Breast epithelium (tissue), 4 donors: ENCODE measurements at regions not wholly inside any gene's neighbourhood (a gene's known extent, or its start where the extent isn't known, plus 50 kb on each side); places are given as distances from the start of the nearest gene placed in this dataset.

Experiments used
- DNase-seq, 2 donors: peaks; one replicate each; pipeline ENCODE4 v3.0.0-alpha.2; 2019; ENCODE audit warnings: low spot score in 2 of 2
- H3K27ac ChIP-seq, 2 donors: fragments of 200-600 bp; sonication (generic) in 1 of 2; one replicate each; pipeline ENCODE4 v1.5.1; 2016 to 2019; ENCODE audit warnings: mild to moderate bottlenecking in 1 of 2
- H3K27me3 ChIP-seq, 2 donors: fragments of 200-600 bp; sonication (generic) in 1 of 2; one replicate each; pipeline versions ENCODE4 v1.5.1 to v1.6.0; 2017 to 2019; ENCODE audit warnings: control low read depth in 1 of 2, mild to moderate bottlenecking in 1 of 2
- H3K36me3 ChIP-seq: fragments of 200-600 bp; one replicate; pipeline ENCODE4 v1.5.1; 2019
- H3K4me1 ChIP-seq, 2 donors: fragments of 200-600 bp; sonication (generic); one replicate each; pipeline ENCODE4 v1.5.1; 2016 to 2019; ENCODE audit warnings: control low read depth in 1 of 2
- H3K4me3 ChIP-seq, 3 donors: fragments of 200-600 bp; sonication (generic); 1 replicate in 2 of 3; 2 replicates in 1 of 3; pipeline ENCODE4 v1.5.1; 2016 to 2019; ENCODE audit warnings: mild to moderate bottlenecking in 3 of 3, moderate library complexity in 2 of 3
- H3K9me3 ChIP-seq, 2 donors: fragments of 200-600 bp; sonication (generic) in 1 of 2; one replicate each; pipeline ENCODE4 v1.5.1; 2016 to 2019; ENCODE audit warnings: control low read depth in 1 of 2
- CTCF ChIP-seq, 3 donors: fragments of 450-650 bp; IDR thresholded peaks; one replicate each; pipeline ENCODE4 v1.5.1; 2016 to 2017; ENCODE audit warnings: antibody characterized with exemption in 3 of 3, mild to moderate bottlenecking in 3 of 3, moderate library complexity in 3 of 3
- POLR2A ChIP-seq: fragments of 450-650 bp; IDR thresholded peaks from one replicate; pipeline ENCODE4 v1.6.1; 2016; ENCODE audit warnings: antibody characterized with exemption, mild to moderate bottlenecking, moderate library complexity
- POLR2AphosphoS5 ChIP-seq, 3 donors: sonication (generic); formaldehyde crosslinking; IDR thresholded peaks; one replicate each; pipeline ENCODE4 v1.6.1; 2017; ENCODE audit warnings: antibody characterized with exemption in 3 of 3
- intact Hi-C: fragments of 100-400 bp; cut with DNase I; formaldehyde crosslinking; loops from one replicate; pipeline ENCODE4 v1.15.1; 2023; ENCODE audit warnings: low total_unique reads

DNA sequence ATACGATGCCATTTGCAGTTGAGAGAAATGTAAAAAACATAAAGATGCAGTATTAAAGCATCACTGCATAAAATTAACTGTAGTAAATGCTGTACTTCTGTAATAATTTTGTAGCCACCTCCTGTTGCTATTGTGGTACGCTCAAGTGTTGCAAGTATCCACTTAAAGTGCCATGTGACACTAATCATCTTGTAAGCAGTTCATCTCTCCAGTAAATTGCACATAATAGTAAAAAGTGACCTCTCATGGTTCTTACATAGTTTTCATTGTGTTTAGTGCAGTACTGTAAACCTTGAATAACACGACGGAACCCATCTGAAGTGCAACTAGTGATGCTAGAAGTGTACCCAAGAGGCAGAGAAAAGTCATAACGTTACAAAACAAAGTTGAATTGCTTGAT lies 190.1 kb upstream of the VGLL2 start:
- TF ChIP-seq POLR2AphosphoS5 (IDR thresholded peaks at IDR 0.05) (no peak), CTCF (IDR thresholded peaks at IDR 0.05) (no peak), POLR2A (no peak)
- H3K27me3 ChIP-seq: no peaks in the 10 kb centered on the region
- no peak for DNase-seq

DNA sequence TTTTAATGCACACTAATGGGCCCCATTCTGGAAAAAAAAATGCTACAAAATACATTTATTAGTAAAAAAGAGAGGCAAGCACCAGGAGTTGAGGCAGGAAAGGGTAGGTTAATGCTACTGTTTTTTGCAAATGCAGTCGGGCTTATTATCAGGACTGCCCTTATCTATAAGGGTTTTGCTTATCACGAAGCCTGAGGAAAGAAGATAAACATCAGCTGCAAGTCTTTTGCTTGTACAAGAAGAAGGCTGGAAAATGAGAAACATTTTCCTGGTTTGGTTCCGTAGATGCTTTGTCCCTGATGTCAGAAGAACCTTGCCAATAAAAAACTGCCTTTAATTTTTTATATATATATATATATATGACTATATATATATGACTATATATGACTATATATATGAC lies 189.3 kb upstream of the VGLL2 start:
- Histone ChIP-seq H3K4me1 (no peaks in the 10 kb centered on the region), H3K36me3 (no peaks in the 10 kb centered on the region), H3K4me3 (no peak overlapping the region), H3K27me3 (no peaks in the 10 kb centered on the region), H3K9me3 (no peaks in the 10 kb centered on the region), H3K27ac (no peak overlapping the region)
- DNase-seq: no peak
- TF ChIP-seq POLR2AphosphoS5 (IDR thresholded peaks at IDR 0.05): no peak
- TF ChIP-seq CTCF (IDR thresholded peaks at IDR 0.05): no peak
- TF ChIP-seq POLR2A: no peak
- intact Hi-C loops: no loop called here

More for the DNA sequence above, 190.1 kb upstream of the VGLL2 start:
- Histone ChIP-seq H3K4me3 (no peak overlapping the region), H3K36me3 (no peaks in the 10 kb centered on the region), H3K9me3 (no peaks in the 10 kb centered on the region), H3K27ac (no peak overlapping the region), H3K4me1 (no peaks in the 10 kb centered on the region)
- intact Hi-C loops: no loop called here

GRCh38 chr6:117077300-117077699 lies 188.1 kb upstream of the VGLL2 start:
- no peaks in the 10 kb centered on the region for H3K9me3 ChIP-seq
- H3K4me3 ChIP-seq: no peak overlapping the region
- H3K27me3 ChIP-seq: no peaks in the 10 kb centered on the region
- TF ChIP-seq POLR2A (no peak), POLR2AphosphoS5 (IDR thresholded peaks at IDR 0.05) (no peak), CTCF (IDR thresholded peaks at IDR 0.05) (no peak)
- no peak for DNase-seq
- no peaks in the 10 kb centered on the region for H3K4me1 ChIP-seq
- intact Hi-C loops: no loop called here
- H3K27ac ChIP-seq: no peak overlapping the region
- H3K36me3 ChIP-seq: no peaks in the 10 kb centered on the region

- Histone ChIP-seq H3K27ac (no peak overlapping the region), H3K36me3 (no peaks in the 10 kb centered on the region), H3K4me3 (no peak overlapping the region), H3K4me1 (no peaks in the 10 kb centered on the region), H3K9me3 (no peaks in the 10 kb centered on the region), H3K27me3 (no peaks in the 10 kb centered on the region)
- no peak for TF ChIP-seq POLR2A
- TF ChIP-seq CTCF (IDR thresholded peaks at IDR 0.05): no peak
- no peak for TF ChIP-seq POLR2AphosphoS5 (IDR thresholded peaks at IDR 0.05)
- intact Hi-C loops: no loop called here
- no peak for DNase-seq
Measured at GRCh38 chr6:117078624-117079023, 186.7 kb upstream of the VGLL2 start.

DNA sequence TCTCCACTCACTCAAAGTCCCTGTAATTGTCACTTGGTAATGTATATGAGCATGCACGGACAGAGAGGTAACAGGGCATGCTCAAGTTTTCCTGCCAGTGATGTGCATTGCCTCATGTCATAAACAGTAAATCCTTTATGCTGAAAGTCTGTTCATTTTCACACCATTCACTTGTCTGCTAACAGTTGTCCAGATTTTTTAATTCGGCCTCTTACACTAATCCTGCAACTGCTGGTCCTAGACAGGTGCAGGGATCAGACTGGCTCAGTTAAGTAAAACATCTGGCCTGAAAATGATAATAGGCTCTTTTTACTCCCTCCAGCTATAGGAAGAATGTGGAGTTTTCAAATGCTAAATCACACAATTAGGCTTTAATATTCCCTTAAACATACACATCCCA lies 185.4 kb upstream of the VGLL2 start:
- TF ChIP-seq POLR2AphosphoS5 (IDR thresholded peaks at IDR 0.05) (no peak), CTCF (IDR thresholded peaks at IDR 0.05) (no peak), POLR2A (no peak)
- DNase-seq: no peak

More for the DNA sequence above, 185.4 kb upstream of the VGLL2 start:
- H3K9me3 ChIP-seq: no peaks in the 10 kb centered on the region
- H3K36me3 ChIP-seq: no peaks in the 10 kb centered on the region
- intact Hi-C loops: no loop called here
- H3K27me3 ChIP-seq: no peaks in the 10 kb centered on the region
- no peak overlapping the region for H3K27ac ChIP-seq
- no peaks in the 10 kb centered on the region for H3K4me1 ChIP-seq
- no peak overlapping the region for H3K4me3 ChIP-seq
